GM21390 (cell line): ENCODE measurements at regions not wholly inside any gene's neighbourhood (a gene's known extent, or its start where the extent isn't known, plus 50 kb on each side); places are given as distances from the start of the nearest gene placed in this dataset.

Source experiments
- ATAC-seq: cut with Tn5 transposase; IDR thresholded peaks from one replicate; pipeline ENCODE4 v1.9.1; 2021; ENCODE audit not compliant: unreplicated experiment

GRCh38 chr12:77319166-77319565, 253.8 kb upstream of the E2F7 start:
- ATAC-seq, result no peak

GRCh38 chr12:77315407-77315806, 250.0 kb upstream of the E2F7 start:
- ATAC-seq, result no peak

GRCh38 chr12:77314378-77315052, 249.1 kb upstream of the E2F7 start:
- ATAC-seq, result no peak

GRCh38 chr12:77308056-77308455, 242.7 kb upstream of the E2F7 start:
- ATAC-seq, result no peak

- ATAC-seq, result no peak
These were observed 235.4 kb upstream of the E2F7 start for GRCh38 chr12:77300811-77301210.

GRCh38 chr12:77299910-77300669, 234.7 kb upstream of the E2F7 start:
- ATAC-seq, result no peak

- no peak for ATAC-seq
These were observed 233.6 kb upstream of the E2F7 start for GRCh38 chr12:77299001-77299400.

GRCh38 chr12:77294016-77294415, 228.6 kb upstream of the E2F7 start:
- no peak for ATAC-seq

- ATAC-seq, result no peak
These were observed 209.6 kb upstream of the E2F7 start for GRCh38 chr12:77274926-77275325.

GRCh38 chr12:77273898-77274297, 208.5 kb upstream of the E2F7 start:
- ATAC-seq, result no peak

GRCh38 chr12:77256956-77257355, 191.6 kb upstream of the E2F7 start:
- ATAC-seq, result no peak

- no peak for ATAC-seq
These were observed 188.0 kb upstream of the E2F7 start for GRCh38 chr12:77253321-77253720.

- no peak for ATAC-seq
These were observed 186.4 kb upstream of the E2F7 start for GRCh38 chr12:77251799-77252198.

- ATAC-seq, result no peak
These were observed 184.5 kb upstream of the E2F7 start for GRCh38 chr12:77249892-77250291.

GRCh38 chr12:77248036-77248435, 182.7 kb upstream of the E2F7 start:
- ATAC-seq, result no peak

GRCh38 chr12:77247542-77247941, 182.2 kb upstream of the E2F7 start:
- no peak for ATAC-seq

GRCh38 chr12:77243345-77243744, 178.0 kb upstream of the E2F7 start:
- ATAC-seq, result no peak

GRCh38 chr12:77239617-77240016, 174.2 kb upstream of the E2F7 start:
- no peak for ATAC-seq

GRCh38 chr12:77238335-77238734, 173.0 kb upstream of the E2F7 start:
- ATAC-seq, result no peak

- ATAC-seq, result no peak
These were observed 172.5 kb upstream of the E2F7 start for GRCh38 chr12:77237896-77238295.

GRCh38 chr12:77236066-77236465, 170.7 kb upstream of the E2F7 start:
- no peak for ATAC-seq

GRCh38 chr12:77232045-77232444, 166.7 kb upstream of the E2F7 start:
- ATAC-seq, result no peak

GRCh38 chr12:77231501-77231918, 166.1 kb upstream of the E2F7 start:
- ATAC-seq, result no peak
